BLaER1 (cell line): ENCODE measurements at regions not wholly inside any gene's neighbourhood (a gene's known extent, or its start where the extent isn't known, plus 50 kb on each side); places are given as distances from the start of the nearest gene placed in this dataset.
A peak's percentile ranks its signal among the peaks of the same experiment; 100 is the strongest.

ENCODE experiments used
- H3K27ac ChIP-seq: shearing (Covaris generic); formaldehyde crosslinking; 2 replicates; pipeline ENCODE4 v1.8.1; 2022
- H3K27me3 ChIP-seq: shearing (Covaris generic); formaldehyde crosslinking; 2 replicates; pipeline ENCODE4 v1.8.1; 2022
- H3K36me3 ChIP-seq: shearing (Covaris generic); formaldehyde crosslinking; 2 replicates; pipeline ENCODE4 v1.8.1; 2022
- H3K4me1 ChIP-seq: shearing (Covaris generic); formaldehyde crosslinking; 2 replicates; pipeline ENCODE4 v1.8.1; 2022
- H3K4me2 ChIP-seq: shearing (Covaris generic); formaldehyde crosslinking; 2 replicates; pipeline ENCODE4 v1.8.1; 2022
- H3K4me3 ChIP-seq: shearing (Covaris generic); formaldehyde crosslinking; 2 replicates; pipeline ENCODE4 v1.8.1; 2022
- H3K9ac ChIP-seq: shearing (Covaris generic); formaldehyde crosslinking; 2 replicates; pipeline ENCODE4 v1.8.1; 2022
- H3K9me3 ChIP-seq: shearing (Covaris generic); formaldehyde crosslinking; 2 replicates; pipeline ENCODE4 v1.8.1; 2022
- H4K20me1 ChIP-seq: shearing (Covaris generic); formaldehyde crosslinking; 2 replicates; pipeline ENCODE4 v1.8.1; 2022
- Cebpa-rat ChIP-seq: shearing (Covaris generic); IDR thresholded peaks from 2 replicates; pipeline ENCODE4 v1.8.1; 2022

- TF ChIP-seq Cebpa-rat = no peak
- Histone ChIP-seq H3K4me1 (no peaks in the 10 kb centered on the region), H3K27me3 (no peaks in the 10 kb centered on the region), H3K36me3 (peaks cover 23% of the 10 kb centered on the region), H4K20me1 (no peaks in the 10 kb centered on the region), H3K4me3 (no peak overlapping the region), H3K27ac (no peak overlapping the region), H3K9ac (no peak overlapping the region), H3K4me2 (no peak overlapping the region), H3K9me3 (peaks cover 16% of the 10 kb centered on the region)
These were observed 50.6 kb upstream of the ZC3HAV1 start for GRCh38 chr7:139159900-139160675.

DNA sequence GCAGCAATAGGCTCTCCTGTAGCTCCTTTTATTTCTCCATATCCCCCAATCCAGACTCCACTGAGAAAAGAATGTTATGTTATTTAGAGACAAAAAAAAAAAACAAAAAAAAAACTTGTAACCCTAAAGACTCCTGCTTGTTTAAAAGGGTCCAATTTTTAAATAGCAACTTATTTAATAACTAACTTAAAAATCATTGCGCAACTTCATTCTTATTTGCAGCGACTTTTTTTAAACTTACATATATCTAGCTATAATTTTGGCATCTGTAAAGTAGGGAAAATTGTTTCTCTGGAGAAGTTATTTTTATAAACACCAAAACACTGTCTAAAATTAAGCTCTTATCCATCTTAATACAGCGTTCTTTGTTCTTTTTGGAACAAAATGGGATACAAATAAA is 59.0 kb upstream of the ZC3HAV1 start:
- H3K9ac ChIP-seq = no peak overlapping the region
- no peaks in the 10 kb centered on the region for H3K4me1 ChIP-seq
- no peak overlapping the region for H3K27ac ChIP-seq
- TF ChIP-seq Cebpa-rat = peak; percentile 72; the same call in 1 of the 2 replicates
- H3K36me3 ChIP-seq = 0 out of 2 replicates have a peak, but pooled peaks cover 6% of the 10 kb centered on the region
- no peaks in the 10 kb centered on the region for H4K20me1 ChIP-seq
- H3K4me2 ChIP-seq = no peak overlapping the region
- H3K27me3 ChIP-seq = no peaks in the 10 kb centered on the region
- H3K9me3 ChIP-seq = no peaks in the 10 kb centered on the region
- no peak overlapping the region for H3K4me3 ChIP-seq

DNA sequence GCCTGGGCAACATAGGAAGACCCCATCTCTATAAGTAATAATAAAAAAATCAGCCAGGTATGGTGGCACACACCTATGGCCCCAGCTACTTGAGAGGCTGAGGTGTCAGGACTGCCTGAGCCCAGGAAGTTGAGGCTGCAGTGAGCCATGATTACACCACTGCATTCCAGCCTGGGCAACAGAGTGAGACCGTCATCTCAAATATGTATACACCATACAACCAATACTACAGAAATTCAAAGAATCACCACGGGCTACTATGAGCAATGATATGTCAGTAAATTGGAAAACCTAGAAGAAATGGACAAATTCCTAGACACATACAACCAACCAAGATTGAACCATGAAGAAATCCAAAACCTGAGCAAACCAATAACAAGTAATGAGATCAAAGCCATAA is 60.3 kb upstream of the ZC3HAV1 start:
- Histone ChIP-seq H3K36me3 (0 out of 2 replicates have a peak, but pooled peaks cover 6% of the 10 kb centered on the region), H3K9ac (no peak overlapping the region), H3K27ac (no peak overlapping the region), H4K20me1 (no peaks in the 10 kb centered on the region), H3K4me2 (no peak overlapping the region), H3K4me1 (no peaks in the 10 kb centered on the region), H3K9me3 (no peaks in the 10 kb centered on the region), H3K4me3 (no peak overlapping the region), H3K27me3 (no peaks in the 10 kb centered on the region)
- no peak for TF ChIP-seq Cebpa-rat

GRCh38 chr7:139172775-139173174 is 58.3 kb upstream of the UBN2 start:
- no peaks in the 10 kb centered on the region for H3K27me3 ChIP-seq
- no peaks in the 10 kb centered on the region for H4K20me1 ChIP-seq
- no peak overlapping the region for H3K9ac ChIP-seq
- H3K27ac ChIP-seq = no peak overlapping the region
- H3K4me3 ChIP-seq = no peak overlapping the region
- no peaks in the 10 kb centered on the region for H3K4me1 ChIP-seq
- H3K36me3 ChIP-seq = 0 out of 2 replicates have a peak, but pooled peaks cover 6% of the 10 kb centered on the region
- no peak overlapping the region for H3K4me2 ChIP-seq
- H3K9me3 ChIP-seq = no peaks in the 10 kb centered on the region
- no peak for TF ChIP-seq Cebpa-rat

DNA sequence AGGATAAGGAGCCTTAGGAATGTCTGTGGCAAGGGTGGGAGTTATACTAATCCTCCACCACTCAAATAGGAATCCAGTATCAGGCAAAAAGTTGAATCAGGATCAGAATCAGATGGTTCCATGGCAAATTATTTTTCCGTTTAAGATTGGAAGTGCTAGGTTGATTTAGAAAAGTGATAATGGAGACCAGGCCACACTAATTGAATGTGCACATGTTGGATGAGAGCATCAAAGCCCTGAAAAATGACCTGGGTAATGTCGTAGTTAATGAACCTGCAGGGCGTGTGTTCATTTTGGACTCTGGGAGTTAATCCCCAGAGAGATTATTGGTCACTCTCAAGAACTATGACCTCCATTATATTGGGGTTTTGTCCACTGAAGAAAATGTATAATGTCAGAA is 53.3 kb upstream of the UBN2 start:
- Histone ChIP-seq H3K27me3 (no peaks in the 10 kb centered on the region), H3K9me3 (no peaks in the 10 kb centered on the region), H3K27ac (no peak overlapping the region), H3K4me2 (no peak overlapping the region), H4K20me1 (no peaks in the 10 kb centered on the region), H3K4me3 (no peak overlapping the region), H3K4me1 (no peaks in the 10 kb centered on the region), H3K36me3 (peaks cover 26% of the 10 kb centered on the region; the same call in 1 of the 2 replicates), H3K9ac (no peak overlapping the region)
- no peak for TF ChIP-seq Cebpa-rat

GRCh38 chr7:139180700-139181311 is 50.2 kb upstream of the UBN2 start:
- Histone ChIP-seq H3K27me3 (no peaks in the 10 kb centered on the region), H4K20me1 (no peaks in the 10 kb centered on the region), H3K4me1 (no peaks in the 10 kb centered on the region), H3K4me3 (no peak overlapping the region), H3K27ac (no peak overlapping the region), H3K9me3 (no peaks in the 10 kb centered on the region), H3K36me3 (peaks cover 37% of the 10 kb centered on the region), H3K9ac (no peak overlapping the region), H3K4me2 (no peak overlapping the region)
- TF ChIP-seq Cebpa-rat = no peak
